ENCODE measurements at regions not wholly inside any gene's neighbourhood (a gene's known extent, or its start where the extent isn't known, plus 50 kb on each side); places are given as distances from the start of the nearest gene placed in this dataset.

DNA sequence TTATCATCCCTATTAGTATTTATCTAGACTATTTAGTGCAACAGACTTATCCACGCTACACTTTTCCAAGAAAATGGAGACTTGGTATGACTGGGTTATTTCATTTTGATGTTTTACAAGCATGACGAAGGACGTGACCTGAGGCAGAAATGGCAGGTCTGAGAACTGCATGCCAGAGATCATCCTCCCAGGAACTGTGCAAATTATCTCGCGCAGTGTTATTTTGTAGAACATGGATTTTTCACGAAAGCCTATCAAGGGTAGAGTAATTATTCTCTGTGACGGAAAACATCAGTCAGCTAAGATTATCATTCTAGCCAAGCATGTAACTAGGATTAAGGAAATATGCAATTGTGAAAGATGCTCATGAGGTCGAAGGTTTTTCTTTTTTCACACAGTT lies 361.5 kb upstream of the AJAP1 start:
- TF ChIP-seq, protein P1, sequence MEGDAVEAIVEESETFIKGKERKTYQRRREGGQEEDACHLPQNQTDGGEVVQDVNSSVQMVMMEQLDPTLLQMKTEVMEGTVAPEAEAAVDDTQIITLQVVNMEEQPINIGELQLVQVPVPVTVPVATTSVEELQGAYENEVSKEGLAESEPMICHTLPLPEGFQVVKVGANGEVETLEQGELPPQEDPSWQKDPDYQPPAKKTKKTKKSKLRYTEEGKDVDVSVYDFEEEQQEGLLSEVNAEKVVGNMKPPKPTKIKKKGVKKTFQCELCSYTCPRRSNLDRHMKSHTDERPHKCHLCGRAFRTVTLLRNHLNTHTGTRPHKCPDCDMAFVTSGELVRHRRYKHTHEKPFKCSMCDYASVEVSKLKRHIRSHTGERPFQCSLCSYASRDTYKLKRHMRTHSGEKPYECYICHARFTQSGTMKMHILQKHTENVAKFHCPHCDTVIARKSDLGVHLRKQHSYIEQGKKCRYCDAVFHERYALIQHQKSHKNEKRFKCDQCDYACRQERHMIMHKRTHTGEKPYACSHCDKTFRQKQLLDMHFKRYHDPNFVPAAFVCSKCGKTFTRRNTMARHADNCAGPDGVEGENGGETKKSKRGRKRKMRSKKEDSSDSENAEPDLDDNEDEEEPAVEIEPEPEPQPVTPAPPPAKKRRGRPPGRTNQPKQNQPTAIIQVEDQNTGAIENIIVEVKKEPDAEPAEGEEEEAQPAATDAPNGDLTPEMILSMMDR (conservative IDR thresholded peaks at IDR 0.05; ENCODE audit: low read depth, low read length), result no peak
- Histone ChIP-seq H4K20me1 (ENCODE audit: insufficient read depth) (no peaks in the 10 kb centered on the region), H3K27ac (no peak overlapping the region), H3K36me3 (ENCODE audit: insufficient read depth) (no peaks in the 10 kb centered on the region), H2AFZ (ENCODE audit: low read depth) (no peak overlapping the region), H3K27me3 (ENCODE audit: insufficient read depth, low read depth) (no peaks in the 10 kb centered on the region), H3K4me1 (ENCODE audit: low read depth, poor library complexity, severe bottlenecking) (no peaks in the 10 kb centered on the region), H3K4me2 (no peak overlapping the region), H3K4me3 (IDR thresholded peaks at IDR 0.05; ENCODE audit: insufficient read depth, low read depth, low read length) (no peak overlapping the region), H3K79me2 (ENCODE audit: insufficient read depth, low read depth) (no peaks in the 10 kb centered on the region), H3K9ac (no peak overlapping the region)

DNA sequence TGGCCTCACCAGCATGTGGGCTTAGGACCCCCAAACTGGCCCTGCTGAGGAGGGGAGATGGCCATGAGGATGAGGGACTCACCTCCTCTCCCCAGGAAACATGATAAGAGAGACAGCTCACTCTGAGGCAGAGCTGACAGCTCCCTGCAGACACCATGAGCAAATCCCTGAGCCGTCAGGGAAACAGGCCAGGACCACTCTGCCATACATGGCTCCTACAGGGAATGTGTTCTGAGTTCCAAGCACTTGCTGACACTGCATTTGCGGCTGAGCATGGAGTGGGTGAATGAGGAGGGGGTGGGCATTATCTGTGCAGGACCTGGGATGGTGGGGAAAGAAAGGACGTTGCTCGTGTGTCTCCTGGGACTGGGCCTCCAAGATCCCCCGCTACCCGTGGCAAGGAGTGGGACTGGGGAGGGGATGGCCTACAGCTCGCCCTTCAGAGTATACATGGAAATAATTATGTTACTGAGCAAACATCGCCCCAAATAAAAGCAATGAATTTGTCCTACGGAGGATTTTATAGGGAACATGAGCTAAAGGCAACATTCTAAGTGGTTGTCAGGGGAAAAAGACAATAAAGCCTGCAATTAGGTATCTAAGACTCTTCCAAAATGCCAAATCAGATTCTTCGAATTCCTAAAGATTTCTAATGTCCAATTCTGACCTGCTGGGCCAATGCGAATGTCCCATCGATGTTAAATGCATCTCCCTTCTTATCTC lies 355.9 kb upstream of the AJAP1 start:
- Histone ChIP-seq H3K4me1 (ENCODE audit: low read depth, poor library complexity, severe bottlenecking) (no peaks in the 10 kb centered on the region), H3K4me2 (no peak overlapping the region), H3K4me3 (IDR thresholded peaks at IDR 0.05; ENCODE audit: insufficient read depth, low read depth, low read length) (no peak overlapping the region), H3K27me3 (ENCODE audit: insufficient read depth, low read depth) (peaks cover 4% of the 10 kb centered on the region; the same call in 1 of the 2 replicates), H4K20me1 (ENCODE audit: insufficient read depth) (no peaks in the 10 kb centered on the region), H3K27ac (no peak overlapping the region), H3K9ac (no peak overlapping the region), H3K79me2 (ENCODE audit: insufficient read depth, low read depth) (no peaks in the 10 kb centered on the region), H3K36me3 (ENCODE audit: insufficient read depth) (no peaks in the 10 kb centered on the region), H2AFZ (ENCODE audit: low read depth) (no peak overlapping the region)
- TF ChIP-seq, protein P1 (conservative IDR thresholded peaks at IDR 0.05; ENCODE audit: low read depth, low read length), result no peak

DNA sequence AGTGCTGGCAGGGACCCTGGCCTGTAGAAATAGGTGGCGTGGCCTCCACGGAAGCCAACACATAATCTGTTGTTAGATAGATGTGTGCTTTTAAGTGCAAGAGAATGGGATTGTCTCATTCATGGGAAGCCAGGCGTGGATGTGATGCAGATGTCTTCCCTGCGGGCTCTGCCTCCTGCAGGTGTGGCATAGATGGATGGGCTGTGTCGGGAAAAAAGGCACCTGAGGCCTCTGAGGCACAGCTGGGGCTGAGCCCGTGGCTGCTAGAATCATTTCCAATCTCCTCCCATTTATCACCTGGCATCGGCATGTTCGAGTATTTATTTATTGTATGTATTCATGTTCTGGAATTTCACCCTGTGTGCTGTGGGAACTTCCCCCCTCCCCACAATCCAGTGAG lies 353.4 kb upstream of the AJAP1 start:
- Histone ChIP-seq H3K27me3 (ENCODE audit: insufficient read depth, low read depth) (peaks cover 4% of the 10 kb centered on the region; the same call in 1 of the 2 replicates), H3K79me2 (ENCODE audit: insufficient read depth, low read depth) (no peaks in the 10 kb centered on the region), H3K4me1 (ENCODE audit: low read depth, poor library complexity, severe bottlenecking) (no peaks in the 10 kb centered on the region), H4K20me1 (ENCODE audit: insufficient read depth) (no peaks in the 10 kb centered on the region), H2AFZ (ENCODE audit: low read depth) (no peak overlapping the region), H3K27ac (no peak overlapping the region), H3K4me3 (IDR thresholded peaks at IDR 0.05; ENCODE audit: insufficient read depth, low read depth, low read length) (no peak overlapping the region), H3K36me3 (ENCODE audit: insufficient read depth) (no peaks in the 10 kb centered on the region), H3K9ac (no peak overlapping the region), H3K4me2 (no peak overlapping the region)
- TF ChIP-seq, protein P1 (conservative IDR thresholded peaks at IDR 0.05; ENCODE audit: low read depth, low read length), result no peak

DNA sequence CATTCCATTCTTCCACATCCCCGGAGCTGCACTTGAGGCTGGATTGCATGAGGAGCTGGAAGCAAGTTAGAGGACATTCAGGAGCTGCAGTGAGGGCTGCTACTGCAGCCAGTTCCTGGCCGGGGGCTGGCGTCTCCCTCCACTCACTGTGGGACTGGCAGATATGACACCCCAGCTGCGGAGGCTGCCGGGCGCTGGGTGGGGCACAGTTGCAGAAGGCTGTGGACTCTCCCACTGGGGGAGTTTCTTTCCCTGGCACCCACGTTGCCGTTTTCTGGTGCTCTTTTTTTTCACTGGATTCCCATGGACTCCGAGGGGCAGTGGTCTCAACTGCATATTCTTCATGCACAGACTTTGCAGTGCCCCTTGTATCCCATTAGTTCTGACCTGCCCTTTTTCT lies 351.1 kb upstream of the AJAP1 start:
- Histone ChIP-seq H3K9ac (no peak overlapping the region), H3K4me1 (ENCODE audit: low read depth, poor library complexity, severe bottlenecking) (no peaks in the 10 kb centered on the region), H3K27me3 (ENCODE audit: insufficient read depth, low read depth) (peaks cover 4% of the 10 kb centered on the region; the same call in 1 of the 2 replicates), H3K4me2 (no peak overlapping the region), H3K27ac (no peak overlapping the region), H2AFZ (ENCODE audit: low read depth) (no peak overlapping the region), H3K4me3 (IDR thresholded peaks at IDR 0.05; ENCODE audit: insufficient read depth, low read depth, low read length) (no peak overlapping the region), H3K79me2 (ENCODE audit: insufficient read depth, low read depth) (no peaks in the 10 kb centered on the region), H4K20me1 (ENCODE audit: insufficient read depth) (no peaks in the 10 kb centered on the region), H3K36me3 (ENCODE audit: insufficient read depth) (no peaks in the 10 kb centered on the region)
- TF ChIP-seq, protein P1 (conservative IDR thresholded peaks at IDR 0.05; ENCODE audit: low read depth, low read length), result no peak
